ENCODE measurements at regions not wholly inside any gene's neighbourhood (a gene's known extent, or its start where the extent isn't known, plus 50 kb on each side); places are given as distances from the start of the nearest gene placed in this dataset.

GRCh38 chr4:13263967-13264525 is 220.1 kb downstream of the RAB28 start:
- Histone ChIP-seq H3K36me3 (replicated peaks in 1 of 2; ENCODE audit: control insufficient read depth in 1 of 2, insufficient read depth in 2 of 2, low read length in 2 of 2) (no peaks in the 10 kb centered on the region), H3K27ac (ENCODE audit: extremely low read length, insufficient read depth, low read length) (no peak overlapping the region), H3K9ac (ENCODE audit: insufficient read depth, low read depth, low read length) (no peak overlapping the region), H3K4me1 (ENCODE audit: insufficient read depth, low read length) (no peaks in the 10 kb centered on the region), H2AFZ (ENCODE audit: low read length) (no peak overlapping the region), H4K20me1 (ENCODE audit: insufficient read depth, low read length) (no peaks in the 10 kb centered on the region), H3K4me2 (ENCODE audit: low read depth, low read length) (no peak overlapping the region), H3K4me3 (replicated peaks in 1 of 3; ENCODE audit: insufficient read depth in 1 of 3, low read depth in 2 of 3, low read length in 3 of 3) (no peak overlapping the region), H3K9me3 (ENCODE audit: low read length) (no peaks in the 10 kb centered on the region), H3K27me3 (ENCODE audit: control insufficient read depth in 1 of 2, insufficient read depth in 2 of 2, low read length in 2 of 2) (no peaks in the 10 kb centered on the region), H3K79me2 (ENCODE audit: insufficient read depth, low read length) (no peaks in the 10 kb centered on the region)
- in situ Hi-C loops (cut with HindIII; ENCODE audit: extremely low pct_ligation_motif_present, low pct_unique_long_range_greater_than_20kb), result no loop called here
- no peak for FAIRE-seq
- ATAC-seq, result no peak
- WGBS (ENCODE audit: low lambda C conversion rate), result 92% methylated on average over 4 of the region's 4 CpGs
- intact Hi-C loops (cut with micrococcal nuclease; ENCODE audit: unreplicated experiment), result no loop called here
- no TSS peak for BruUV-seq (replicated peaks)
- ChIA-PET POLR2A (no interaction called here), CTCF (ENCODE audit: low intra/inter-chr PET ratio, low total read pairs) (no interaction called here)
- TF ChIP-seq SOX5 (CRISPR knock-in tag; IDR thresholded peaks at IDR 0.05; ENCODE audit: borderline replicate concordance), result no peak
- no peak for TF ChIP-seq POLR2A (IDR thresholded peaks at IDR 0.05; ENCODE audit: insufficient read depth in 1 of 2, low read depth in 2 of 2, low read length in 2 of 2)
- no peak for TF ChIP-seq TBL1XR1 (IDR thresholded peaks at IDR 0.05; ENCODE audit: borderline replicate concordance, low read length, partially characterized antibody)
- no peak for TF ChIP-seq MED13 (CRISPR knock-in tag; IDR thresholded peaks at IDR 0.05)
- DNase-seq (ENCODE audit: low spot score), result no peak

DNA sequence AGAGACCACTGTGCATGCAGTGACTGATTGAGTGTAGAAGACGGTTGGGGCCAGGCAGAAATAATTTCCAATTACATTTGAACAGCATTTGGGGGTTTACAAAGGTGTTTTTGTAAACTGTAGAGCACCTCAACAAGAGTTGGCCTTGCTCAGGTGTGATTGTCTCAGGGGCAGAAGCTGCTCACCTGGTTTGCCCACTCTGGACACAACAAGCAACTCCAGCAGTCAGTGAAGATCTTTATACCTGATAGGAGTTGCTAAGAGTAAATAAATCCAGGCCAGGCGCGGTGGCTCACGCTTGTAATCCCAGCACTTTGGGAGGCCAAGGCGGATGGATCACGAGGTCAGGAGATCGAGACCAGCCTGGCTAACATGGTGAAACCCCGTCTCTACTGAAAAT is 221.3 kb downstream of the RAB28 start:
- Histone ChIP-seq H3K27ac (ENCODE audit: extremely low read length, insufficient read depth, low read length) (no peak overlapping the region), H2AFZ (ENCODE audit: low read length) (no peak overlapping the region), H4K20me1 (ENCODE audit: insufficient read depth, low read length) (no peaks in the 10 kb centered on the region), H3K9ac (ENCODE audit: insufficient read depth, low read depth, low read length) (no peak overlapping the region), H3K4me2 (ENCODE audit: low read depth, low read length) (no peak overlapping the region), H3K27me3 (ENCODE audit: control insufficient read depth in 1 of 2, insufficient read depth in 2 of 2, low read length in 2 of 2) (no peaks in the 10 kb centered on the region), H3K79me2 (ENCODE audit: insufficient read depth, low read length) (no peaks in the 10 kb centered on the region), H3K9me3 (ENCODE audit: low read length) (no peaks in the 10 kb centered on the region), H3K36me3 (replicated peaks in 1 of 2; ENCODE audit: control insufficient read depth in 1 of 2, insufficient read depth in 2 of 2, low read length in 2 of 2) (no peaks in the 10 kb centered on the region), H3K4me1 (ENCODE audit: insufficient read depth, low read length) (no peaks in the 10 kb centered on the region), H3K4me3 (replicated peaks in 1 of 3; ENCODE audit: insufficient read depth in 1 of 3, low read depth in 2 of 3, low read length in 3 of 3) (no peak overlapping the region)
- BruUV-seq (replicated peaks), result no TSS peak
- in situ Hi-C loops (cut with HindIII; ENCODE audit: extremely low pct_ligation_motif_present, low pct_unique_long_range_greater_than_20kb), result no loop called here
- 94% methylated on average over 8 of the region's 8 CpGs for WGBS (ENCODE audit: low lambda C conversion rate)
- DNase-seq (ENCODE audit: low spot score) (no peak), FAIRE-seq (no peak), ATAC-seq (no peak)
- POLR2A ChIA-PET, result no interaction called here
- CTCF ChIA-PET (ENCODE audit: low intra/inter-chr PET ratio, low total read pairs), result no interaction called here
- intact Hi-C loops (cut with micrococcal nuclease; ENCODE audit: unreplicated experiment), result no loop called here
- no peak for TF ChIP-seq ZSCAN22 (CRISPR knock-in tag; IDR thresholded peaks at IDR 0.05)

Data from HepG2 (cell line).